OCI-LY3 (cell line): ENCODE measurements at regions not wholly inside any gene's neighbourhood (a gene's known extent, or its start where the extent isn't known, plus 50 kb on each side); places are given as distances from the start of the nearest gene placed in this dataset.

Experiments used
- CTCF ChIP-seq: fragments of 200-600, 300-600 bp; sonication (generic); IDR thresholded peaks from 2 replicates; pipeline ENCODE4 v1.5.1; 2014; ENCODE audit warnings: antibody characterized with exemption, low read length, low read depth
- EZH2phosphoT487 ChIP-seq: fragments of 200-600 bp; shearing (Covaris generic); IDR thresholded peaks from 2 replicates; pipeline ENCODE4 v1.6.1; 2018; ENCODE audit warnings: antibody characterized with exemption, mixed run types, low read depth

DNA sequence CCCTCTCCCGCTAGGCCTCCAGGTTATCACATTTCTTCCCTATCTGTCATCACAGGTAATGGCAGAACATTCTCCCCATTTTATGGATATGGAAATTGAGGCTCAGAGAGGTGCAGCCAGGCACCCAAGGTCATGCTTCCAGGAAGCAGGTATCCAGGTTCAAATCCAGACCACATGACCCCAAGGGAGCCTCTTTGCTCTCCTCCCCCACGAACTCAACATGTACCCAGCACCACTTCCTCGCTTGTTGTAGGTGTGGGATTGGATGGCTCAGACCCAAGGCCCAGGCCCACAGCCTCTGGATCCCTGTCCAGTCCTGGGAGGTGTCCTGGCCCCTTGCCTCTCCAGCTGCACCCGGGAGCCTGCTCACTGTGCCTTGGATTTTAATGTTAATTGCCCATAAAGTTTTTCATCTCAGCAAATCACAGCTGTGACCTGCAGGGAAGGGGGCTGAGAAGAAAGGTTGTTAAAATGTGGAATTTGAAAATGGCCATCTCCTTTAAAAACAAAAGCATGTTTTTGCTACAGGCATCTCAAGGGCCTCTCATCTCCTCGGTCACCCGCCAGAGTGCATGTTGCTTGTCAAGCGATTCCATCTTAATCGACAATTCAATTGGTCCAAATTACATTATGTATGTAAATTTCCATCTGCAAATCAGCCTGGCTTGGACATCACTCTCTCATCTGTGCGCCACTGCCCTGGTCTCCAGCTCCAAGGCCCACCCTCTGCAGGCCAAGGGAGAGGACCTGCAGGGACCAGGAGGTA lies 205.4 kb upstream of the ZMIZ1 start:
- TF ChIP-seq CTCF = no peak
- no peak for TF ChIP-seq EZH2phosphoT487
